ENCODE measurements at regions not wholly inside any gene's neighbourhood (a gene's known extent, or its start where the extent isn't known, plus 50 kb on each side); places are given as distances from the start of the nearest gene placed in this dataset.
"Not testable (repeated sequence)": the region's sequence is repeated elsewhere in the genome, so short reads cannot be mapped to it uniquely, and the experiment has no call there.

DNA sequence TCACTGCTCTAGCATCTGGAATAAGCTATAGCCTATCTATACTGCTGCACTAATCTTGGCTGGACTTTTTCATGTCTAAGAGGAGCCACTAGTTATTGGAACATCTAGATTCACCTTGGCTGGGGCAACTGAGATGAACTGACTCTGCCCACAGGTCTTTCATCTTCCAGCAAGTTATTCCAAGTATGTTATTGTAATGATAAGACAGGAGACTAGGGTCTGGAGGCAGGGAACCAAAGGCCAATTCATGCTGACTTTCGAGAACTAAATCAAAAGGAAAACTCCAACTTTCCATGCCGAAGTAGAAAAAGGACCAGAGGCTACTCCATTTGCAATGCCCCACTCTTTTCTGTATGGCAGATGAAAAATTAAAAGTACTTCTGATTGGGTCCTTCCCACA, 1243.0 kb upstream of the RAG2 start:
- Mint-ChIP-seq H3K4me3 (no peak overlapping the region), H3K27ac (no peak overlapping the region)
- CTCF ChIA-PET = no interaction called here

DNA sequence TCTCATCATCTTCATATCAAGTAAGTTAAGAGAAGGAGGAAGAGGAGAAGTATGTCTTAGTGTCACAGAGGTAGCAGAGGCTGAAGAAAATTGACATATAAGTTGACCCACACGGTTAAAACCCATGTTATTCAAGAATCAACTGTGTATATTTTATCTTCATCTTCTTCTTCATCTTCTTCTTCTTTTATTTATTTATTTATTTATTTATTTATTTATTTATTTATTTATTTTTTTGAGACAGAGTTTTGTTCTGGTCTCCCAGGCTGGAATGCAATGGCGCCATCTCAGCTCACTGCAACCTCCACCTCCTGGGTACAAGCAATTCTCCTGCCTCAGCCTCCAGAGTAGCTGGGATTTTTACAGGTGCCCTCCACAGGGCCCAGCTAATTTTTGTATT, 1242.3 kb upstream of the RAG2 start:
- peaks cover 38% of the 10 kb centered on the region for H3K36me3 Mint-ChIP-seq
- CTCF ChIA-PET; H3K4me1 Mint-ChIP-seq; H3K4me3 Mint-ChIP-seq; POLR2A ChIA-PET; DNase-seq (ENCODE audit: low spot score); H3K27me3 Mint-ChIP-seq (ENCODE audit: low read depth); ATAC-seq; H3K27ac Mint-ChIP-seq: not testable (repeated sequence)
- H3K9me3 Mint-ChIP-seq = peaks cover 57% of the 10 kb centered on the region

More for the DNA sequence above, 1243.0 kb upstream of the RAG2 start:
- Mint-ChIP-seq H3K36me3 (peaks cover 39% of the 10 kb centered on the region), H3K27me3 (ENCODE audit: low read depth) (peaks cover 6% of the 10 kb centered on the region), H3K4me1 (no peaks in the 10 kb centered on the region), H3K9me3 (peaks cover 58% of the 10 kb centered on the region)
- POLR2A ChIA-PET = no interaction called here
- ATAC-seq (no peak), DNase-seq (ENCODE audit: low spot score) (no peak)
- TF ChIP-seq, protein P1, sequence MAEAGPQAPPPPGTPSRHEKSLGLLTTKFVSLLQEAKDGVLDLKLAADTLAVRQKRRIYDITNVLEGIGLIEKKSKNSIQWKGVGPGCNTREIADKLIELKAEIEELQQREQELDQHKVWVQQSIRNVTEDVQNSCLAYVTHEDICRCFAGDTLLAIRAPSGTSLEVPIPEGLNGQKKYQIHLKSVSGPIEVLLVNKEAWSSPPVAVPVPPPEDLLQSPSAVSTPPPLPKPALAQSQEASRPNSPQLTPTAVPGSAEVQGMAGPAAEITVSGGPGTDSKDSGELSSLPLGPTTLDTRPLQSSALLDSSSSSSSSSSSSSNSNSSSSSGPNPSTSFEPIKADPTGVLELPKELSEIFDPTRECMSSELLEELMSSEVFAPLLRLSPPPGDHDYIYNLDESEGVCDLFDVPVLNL (CRISPR knock-in tag; IDR thresholded peaks at IDR 0.05; ENCODE audit: borderline replicate concordance, low read depth) = no peak
- TF ChIP-seq ZNF671 (CRISPR knock-in tag; IDR thresholded peaks at IDR 0.05) = no peak
- no peak for TF ChIP-seq JUN (CRISPR knock-in tag; IDR thresholded peaks at IDR 0.05)
- no peak for TF ChIP-seq NFATC4 (CRISPR knock-in tag; IDR thresholded peaks at IDR 0.05)
- no peak for TF ChIP-seq ZNF396 (CRISPR knock-in tag; IDR thresholded peaks at IDR 0.05; ENCODE audit: borderline replicate concordance)
- no peak for TF ChIP-seq MYBL2 (CRISPR knock-in tag; IDR thresholded peaks at IDR 0.05)
- TF ChIP-seq ZBTB21 (CRISPR knock-in tag; IDR thresholded peaks at IDR 0.05; ENCODE audit: borderline replicate concordance) = no peak
- TF ChIP-seq CTCF (IDR thresholded peaks at IDR 0.05) = no peak
- TF ChIP-seq SP1 (CRISPR knock-in tag; conservative IDR thresholded peaks at IDR 0.05) = no peak
- no peak for TF ChIP-seq FOXK1 (CRISPR knock-in tag; IDR thresholded peaks at IDR 0.05)
- TF ChIP-seq ESRRA (CRISPR knock-in tag; IDR thresholded peaks at IDR 0.05; ENCODE audit: borderline replicate concordance) = no peak
- no peak for TF ChIP-seq FOXP1 (CRISPR knock-in tag; IDR thresholded peaks at IDR 0.05; ENCODE audit: borderline replicate concordance)
- no peak for TF ChIP-seq NR3C1 (CRISPR knock-in tag; conservative IDR thresholded peaks at IDR 0.05; ENCODE audit: low read depth)
- no peak for TF ChIP-seq SMAD3 (CRISPR knock-in tag; IDR thresholded peaks at IDR 0.05; ENCODE audit: borderline replicate concordance)
- no peak for TF ChIP-seq JAZF1 (CRISPR knock-in tag; IDR thresholded peaks at IDR 0.05)
- TF ChIP-seq, protein P2, sequence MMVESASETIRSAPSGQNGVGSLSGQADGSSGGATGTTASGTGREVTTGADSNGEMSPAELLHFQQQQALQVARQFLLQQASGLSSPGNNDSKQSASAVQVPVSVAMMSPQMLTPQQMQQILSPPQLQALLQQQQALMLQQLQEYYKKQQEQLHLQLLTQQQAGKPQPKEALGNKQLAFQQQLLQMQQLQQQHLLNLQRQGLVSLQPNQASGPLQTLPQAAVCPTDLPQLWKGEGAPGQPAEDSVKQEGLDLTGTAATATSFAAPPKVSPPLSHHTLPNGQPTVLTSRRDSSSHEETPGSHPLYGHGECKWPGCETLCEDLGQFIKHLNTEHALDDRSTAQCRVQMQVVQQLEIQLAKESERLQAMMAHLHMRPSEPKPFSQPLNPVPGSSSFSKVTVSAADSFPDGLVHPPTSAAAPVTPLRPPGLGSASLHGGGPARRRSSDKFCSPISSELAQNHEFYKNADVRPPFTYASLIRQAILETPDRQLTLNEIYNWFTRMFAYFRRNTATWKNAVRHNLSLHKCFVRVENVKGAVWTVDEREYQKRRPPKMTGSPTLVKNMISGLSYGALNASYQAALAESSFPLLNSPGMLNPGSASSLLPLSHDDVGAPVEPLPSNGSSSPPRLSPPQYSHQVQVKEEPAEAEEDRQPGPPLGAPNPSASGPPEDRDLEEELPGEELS (CRISPR knock-in tag; IDR thresholded peaks at IDR 0.05) = no peak
- TF ChIP-seq GTF2I (CRISPR knock-in tag; conservative IDR thresholded peaks at IDR 0.05) = no peak

- no peak overlapping the region for H3K27ac Mint-ChIP-seq
- POLR2A ChIA-PET = no interaction called here
- ATAC-seq (no peak), DNase-seq (ENCODE audit: low spot score) (no peak)
- no peak overlapping the region for H3K4me3 Mint-ChIP-seq
- H3K9me3 Mint-ChIP-seq = peaks cover 54% of the 10 kb centered on the region
- no peak for TF ChIP-seq ZNF232 (CRISPR knock-in tag; IDR thresholded peaks at IDR 0.05)
- TF ChIP-seq, protein P3, sequence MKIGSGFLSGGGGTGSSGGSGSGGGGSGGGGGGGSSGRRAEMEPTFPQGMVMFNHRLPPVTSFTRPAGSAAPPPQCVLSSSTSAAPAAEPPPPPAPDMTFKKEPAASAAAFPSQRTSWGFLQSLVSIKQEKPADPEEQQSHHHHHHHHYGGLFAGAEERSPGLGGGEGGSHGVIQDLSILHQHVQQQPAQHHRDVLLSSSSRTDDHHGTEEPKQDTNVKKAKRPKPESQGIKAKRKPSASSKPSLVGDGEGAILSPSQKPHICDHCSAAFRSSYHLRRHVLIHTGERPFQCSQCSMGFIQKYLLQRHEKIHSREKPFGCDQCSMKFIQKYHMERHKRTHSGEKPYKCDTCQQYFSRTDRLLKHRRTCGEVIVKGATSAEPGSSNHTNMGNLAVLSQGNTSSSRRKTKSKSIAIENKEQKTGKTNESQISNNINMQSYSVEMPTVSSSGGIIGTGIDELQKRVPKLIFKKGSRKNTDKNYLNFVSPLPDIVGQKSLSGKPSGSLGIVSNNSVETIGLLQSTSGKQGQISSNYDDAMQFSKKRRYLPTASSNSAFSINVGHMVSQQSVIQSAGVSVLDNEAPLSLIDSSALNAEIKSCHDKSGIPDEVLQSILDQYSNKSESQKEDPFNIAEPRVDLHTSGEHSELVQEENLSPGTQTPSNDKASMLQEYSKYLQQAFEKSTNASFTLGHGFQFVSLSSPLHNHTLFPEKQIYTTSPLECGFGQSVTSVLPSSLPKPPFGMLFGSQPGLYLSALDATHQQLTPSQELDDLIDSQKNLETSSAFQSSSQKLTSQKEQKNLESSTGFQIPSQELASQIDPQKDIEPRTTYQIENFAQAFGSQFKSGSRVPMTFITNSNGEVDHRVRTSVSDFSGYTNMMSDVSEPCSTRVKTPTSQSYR (CRISPR knock-in tag; IDR thresholded peaks at IDR 0.05) = no peak
- no peak for TF ChIP-seq NR2C2 (CRISPR knock-in tag; IDR thresholded peaks at IDR 0.05)
- no peak for TF ChIP-seq SMAD3 (CRISPR knock-in tag; IDR thresholded peaks at IDR 0.05; ENCODE audit: borderline replicate concordance)
- TF ChIP-seq NFATC4 (CRISPR knock-in tag; IDR thresholded peaks at IDR 0.05) = no peak
- H3K27me3 Mint-ChIP-seq (ENCODE audit: low read depth) = peaks cover 9% of the 10 kb centered on the region; the same call in 1 of the 2 replicates
- CTCF ChIA-PET = no interaction called here
- no peaks in the 10 kb centered on the region for H3K4me1 Mint-ChIP-seq
- peaks cover 38% of the 10 kb centered on the region for H3K36me3 Mint-ChIP-seq
Measured at GRCh38 chr11:37830529-37830928, 1232.5 kb upstream of the RAG2 start.

Measured in WTC11 (cell line).